A204.1 (cell line): ENCODE measurements at regions not wholly inside any gene's neighbourhood (a gene's known extent, or its start where the extent isn't known, plus 50 kb on each side); places are given as distances from the start of the nearest gene placed in this dataset.
"Not testable (repeated sequence)": the region's sequence is repeated elsewhere in the genome, so short reads cannot be mapped to it uniquely, and the experiment has no call there.

Experiments used
- FAIRE-seq: peaks from 2 replicates; lab custom pipeline; 2012; peaks lifted over from hg19 to GRCh38; lab: Jason Lieb, UNC

DNA sequence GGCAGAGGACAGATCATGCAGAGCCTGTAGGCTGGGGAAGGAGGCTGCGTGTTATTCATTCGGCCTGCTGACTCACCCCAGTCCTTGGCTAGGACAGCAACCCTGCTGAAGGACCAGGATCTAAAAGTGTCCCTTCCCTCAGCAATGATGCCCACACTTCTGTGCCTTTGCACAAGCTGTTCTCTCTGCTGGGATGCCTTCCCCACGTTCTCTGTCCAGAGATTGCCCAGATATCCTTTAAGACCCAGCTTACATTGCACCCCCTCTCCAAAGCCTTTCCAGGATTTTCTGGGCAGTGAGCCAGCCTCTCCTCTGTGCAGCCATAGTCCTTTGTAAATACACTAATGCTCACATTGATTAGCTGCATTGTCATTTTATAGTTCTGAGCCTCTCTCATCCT is 99.3 kb upstream of the CHD6 start:
- FAIRE-seq, result no peak

DNA sequence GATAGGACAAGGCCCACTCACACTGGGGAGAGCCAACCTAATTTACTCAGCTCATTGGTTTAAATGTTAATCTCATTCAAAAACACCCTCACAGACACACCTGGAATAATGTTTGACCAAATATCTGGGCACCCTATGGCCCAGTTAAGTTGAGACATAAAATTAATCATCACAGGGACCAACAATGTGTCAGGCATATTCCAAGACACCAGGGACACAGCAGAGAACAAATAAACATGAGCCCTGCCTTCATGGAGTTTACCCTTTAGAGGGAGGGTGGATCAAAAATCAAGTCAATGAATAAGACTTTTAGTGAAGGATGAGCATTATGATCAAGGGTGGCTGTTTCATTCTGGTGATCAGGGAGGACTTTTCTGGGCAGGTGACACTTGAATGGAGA is 98.7 kb upstream of the CHD6 start:
- FAIRE-seq, result no peak

DNA sequence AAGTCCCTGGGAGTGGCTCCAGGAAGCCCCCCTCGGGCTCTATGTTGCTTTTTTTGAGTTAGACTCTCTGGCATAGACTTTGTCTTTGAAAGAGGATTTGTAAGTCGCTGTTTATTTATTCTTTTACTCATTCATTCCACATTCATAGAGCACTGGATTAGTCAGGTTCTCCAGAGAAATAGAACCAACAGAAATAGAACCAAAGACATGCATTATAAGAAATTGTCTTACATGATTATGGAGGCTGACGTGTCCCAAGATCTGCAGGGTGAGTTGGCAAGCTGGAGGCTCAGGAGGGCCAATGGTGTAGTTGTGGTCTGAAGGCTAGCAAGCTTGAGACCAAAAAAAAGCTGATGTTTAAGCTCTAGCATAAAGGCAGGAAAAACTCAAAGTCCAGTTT is 98.3 kb upstream of the CHD6 start:
- FAIRE-seq, result no peak

DNA sequence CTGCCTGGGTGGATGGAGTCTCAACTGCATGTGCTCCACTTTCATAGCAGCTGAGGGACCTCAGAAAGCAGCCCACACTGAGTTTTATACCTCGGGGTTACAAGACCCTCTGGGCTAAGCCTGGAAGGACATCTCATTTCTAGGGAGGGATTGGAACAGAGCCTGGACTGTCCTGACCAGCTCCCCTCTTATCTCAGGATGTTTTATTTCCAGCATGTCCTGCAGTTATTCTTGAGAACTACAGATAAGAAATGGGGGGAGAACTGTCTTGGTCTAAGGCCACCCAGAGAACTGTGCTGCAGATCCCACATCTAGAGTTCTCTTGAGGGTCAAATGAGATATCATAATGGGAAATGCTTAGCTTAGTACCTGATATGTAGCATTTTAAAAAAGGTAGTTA is 97.3 kb upstream of the CHD6 start:
- no peak for FAIRE-seq

DNA sequence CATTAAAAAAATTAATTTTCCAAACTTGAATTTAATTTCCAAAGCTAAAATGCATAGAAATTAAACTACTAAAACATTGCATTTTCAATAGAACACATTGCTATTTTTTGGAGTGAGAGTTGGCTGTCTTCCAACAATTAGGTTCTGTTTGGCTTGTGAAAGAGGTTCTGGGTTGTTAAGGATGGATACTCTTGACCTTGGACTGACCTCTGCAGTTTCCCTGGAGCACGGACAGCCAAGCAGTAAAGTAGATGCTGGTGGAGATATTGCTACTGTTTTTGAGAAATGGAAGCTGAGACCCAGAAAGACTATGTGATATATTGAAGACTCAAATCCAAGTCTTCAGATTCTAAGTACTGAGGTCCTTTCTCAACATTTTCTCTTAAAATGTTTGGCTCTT is 95.9 kb upstream of the CHD6 start:
- no peak for FAIRE-seq

DNA sequence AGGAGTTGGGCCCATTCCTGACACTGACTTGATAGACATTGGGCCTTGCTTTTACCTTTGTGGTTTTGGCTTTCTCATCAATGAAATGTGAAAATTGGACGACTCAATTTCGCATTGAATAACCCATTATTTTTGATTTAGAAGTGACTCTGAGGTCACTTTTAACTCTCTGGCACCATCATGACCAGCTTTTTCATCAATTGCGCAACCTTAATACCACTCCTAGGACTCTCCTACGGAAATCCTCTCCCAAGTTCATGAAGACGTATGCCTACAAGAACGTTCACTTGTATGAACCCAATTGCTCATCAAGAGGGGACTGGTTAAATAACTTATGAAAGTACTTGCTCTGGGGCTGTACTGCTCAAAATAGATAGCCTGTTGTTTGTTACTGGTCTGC is 86.7 kb upstream of the CHD6 start:
- FAIRE-seq, result no peak

DNA sequence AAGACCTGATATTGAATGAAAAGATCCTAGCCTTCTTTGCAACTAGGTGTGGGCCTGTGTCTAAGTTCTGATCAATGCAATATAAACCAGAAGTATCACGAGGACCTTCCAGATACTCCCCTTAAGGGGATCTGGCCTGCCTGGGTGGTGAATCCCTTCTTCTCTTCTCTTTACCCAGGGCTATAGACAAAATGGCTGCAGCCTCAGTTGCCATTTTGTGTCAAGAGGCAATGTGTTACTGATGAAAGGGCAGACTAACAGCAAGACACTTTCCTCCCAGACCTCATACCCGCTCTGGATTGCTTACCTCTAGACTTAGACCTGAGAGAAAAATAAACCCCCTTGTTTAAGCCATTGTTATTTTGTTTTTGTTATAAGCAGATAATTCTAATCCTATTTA is 84.5 kb upstream of the CHD6 start:
- FAIRE-seq, result no peak

DNA sequence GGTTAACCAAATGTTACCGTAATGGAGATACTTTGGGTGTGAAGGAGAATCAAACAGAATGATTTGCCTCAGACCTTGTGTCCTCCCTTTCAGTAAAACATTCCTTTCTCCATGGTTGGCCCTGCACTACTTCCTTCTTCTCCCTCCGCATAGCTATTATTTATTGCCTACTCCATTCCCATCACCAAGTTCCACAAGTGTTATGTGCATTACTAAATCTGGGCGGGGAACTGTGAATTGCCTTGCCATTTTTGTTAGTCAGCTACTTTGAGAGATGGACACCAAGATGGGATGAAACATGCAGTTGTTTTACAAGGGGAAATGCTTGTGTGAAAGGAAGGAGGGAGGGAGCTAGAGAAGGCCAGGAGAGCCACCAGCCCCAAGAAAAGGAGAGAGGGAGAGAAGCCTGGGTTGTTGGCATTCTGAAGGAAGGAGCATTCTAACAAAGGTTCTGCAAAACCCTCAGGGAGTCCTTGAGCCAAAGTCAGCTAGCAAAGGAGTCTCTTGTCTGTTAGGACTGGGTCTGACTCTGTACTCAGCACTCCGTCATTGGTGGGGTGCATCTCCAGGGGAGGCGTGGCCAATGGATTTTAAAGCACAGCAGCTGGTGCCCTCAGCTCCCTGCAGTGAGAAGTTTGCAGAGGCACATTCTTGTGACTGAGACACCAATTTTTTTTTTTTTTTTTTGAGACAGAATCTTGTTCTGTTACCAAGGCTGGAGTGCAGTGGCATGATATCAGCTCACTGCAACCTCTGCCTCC is 83.6 kb upstream of the CHD6 start:
- FAIRE-seq, result no peak

DNA sequence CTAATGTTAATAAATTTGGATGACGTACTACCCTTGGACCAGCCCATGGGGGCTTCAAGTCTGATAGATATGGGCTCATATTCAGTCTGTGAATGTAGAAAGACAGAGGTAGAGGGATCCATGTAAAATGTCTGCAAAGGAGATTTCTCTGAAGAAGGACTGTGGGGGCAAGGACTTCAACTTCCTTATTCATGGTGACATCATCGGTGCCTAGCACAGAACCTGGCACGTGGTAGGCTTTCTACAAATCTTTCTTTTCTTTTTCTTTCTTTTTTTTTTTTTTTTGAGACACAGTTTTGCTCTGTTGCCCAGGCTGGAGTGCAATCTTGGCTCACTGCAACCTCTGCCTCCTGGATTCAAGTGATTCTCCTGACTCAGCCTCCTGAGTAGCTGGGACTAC is 81.5 kb upstream of the CHD6 start:
- FAIRE-seq, result not testable (repeated sequence)

DNA sequence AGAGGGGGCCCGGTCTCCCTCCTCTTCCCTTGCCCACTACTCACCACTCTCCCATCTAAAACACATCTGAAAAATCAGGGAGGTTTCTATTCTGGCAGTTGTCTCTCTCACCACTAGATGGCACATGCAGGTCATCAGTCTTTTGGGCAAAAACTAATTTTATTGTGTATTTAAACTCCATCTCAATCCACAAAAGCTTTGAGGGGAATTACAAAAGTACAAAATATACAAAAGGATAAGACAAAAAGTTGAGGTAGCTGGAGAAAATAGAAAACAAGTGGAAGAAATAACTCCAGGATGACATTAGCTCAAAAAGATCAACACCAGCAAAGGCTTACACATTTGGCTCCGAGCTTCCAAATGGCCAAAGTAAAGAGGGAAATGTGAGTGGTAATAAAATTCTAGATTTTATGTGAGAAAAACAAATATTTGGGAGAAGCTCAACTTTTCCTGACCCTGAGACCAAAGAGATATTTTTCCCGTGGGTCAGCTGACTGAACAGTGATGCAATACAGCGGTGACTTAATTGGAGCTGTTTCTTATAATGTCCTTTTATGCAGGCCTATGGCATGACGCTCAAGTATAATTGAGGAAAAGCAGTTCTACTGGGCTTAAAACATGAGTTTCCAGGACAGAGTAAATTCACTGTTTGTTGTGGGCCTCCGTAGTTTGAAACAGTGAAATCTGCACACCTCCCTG is 79.8 kb upstream of the CHD6 start:
- peak; percentile 47 for FAIRE-seq

DNA sequence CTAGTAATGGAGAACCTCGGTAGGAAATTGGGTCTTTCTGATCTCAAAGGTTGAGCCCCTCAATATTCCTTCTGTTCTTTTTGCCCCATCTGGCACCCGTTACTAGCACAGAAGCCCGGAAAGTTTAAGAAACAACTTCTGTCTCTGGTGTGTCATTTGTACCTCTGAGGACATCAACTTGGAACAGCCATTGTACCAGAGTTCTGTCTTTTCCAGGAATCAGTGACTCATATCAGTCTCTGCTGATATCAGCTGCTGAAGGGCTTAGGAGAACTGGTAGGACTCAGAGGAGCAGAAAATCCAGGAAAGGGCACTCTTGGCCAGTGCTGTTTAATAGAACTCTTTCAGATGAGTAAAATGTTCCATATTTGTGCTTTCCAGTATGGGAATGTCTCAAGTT is 78.3 kb upstream of the CHD6 start:
- no peak for FAIRE-seq

DNA sequence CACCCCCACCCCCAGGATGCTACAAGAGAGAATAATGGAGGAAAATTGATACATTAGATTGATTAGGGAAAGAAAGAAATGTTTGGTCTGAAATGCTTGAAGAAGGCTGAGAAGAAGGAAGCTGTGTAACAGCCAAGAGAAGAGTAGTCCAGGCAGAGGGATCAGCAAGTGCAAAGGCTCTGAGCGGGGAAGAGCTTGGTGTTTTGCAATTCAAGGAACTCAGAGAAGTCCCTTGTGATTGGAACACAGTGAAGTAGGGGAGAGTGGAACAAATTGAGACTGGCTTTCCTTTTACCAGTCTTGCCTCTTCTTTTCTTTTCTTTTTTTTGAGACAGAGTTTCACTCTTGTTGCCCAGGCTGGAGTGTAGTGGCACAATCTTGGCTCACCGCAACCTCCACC is 76.6 kb upstream of the CHD6 start:
- no peak for FAIRE-seq

DNA sequence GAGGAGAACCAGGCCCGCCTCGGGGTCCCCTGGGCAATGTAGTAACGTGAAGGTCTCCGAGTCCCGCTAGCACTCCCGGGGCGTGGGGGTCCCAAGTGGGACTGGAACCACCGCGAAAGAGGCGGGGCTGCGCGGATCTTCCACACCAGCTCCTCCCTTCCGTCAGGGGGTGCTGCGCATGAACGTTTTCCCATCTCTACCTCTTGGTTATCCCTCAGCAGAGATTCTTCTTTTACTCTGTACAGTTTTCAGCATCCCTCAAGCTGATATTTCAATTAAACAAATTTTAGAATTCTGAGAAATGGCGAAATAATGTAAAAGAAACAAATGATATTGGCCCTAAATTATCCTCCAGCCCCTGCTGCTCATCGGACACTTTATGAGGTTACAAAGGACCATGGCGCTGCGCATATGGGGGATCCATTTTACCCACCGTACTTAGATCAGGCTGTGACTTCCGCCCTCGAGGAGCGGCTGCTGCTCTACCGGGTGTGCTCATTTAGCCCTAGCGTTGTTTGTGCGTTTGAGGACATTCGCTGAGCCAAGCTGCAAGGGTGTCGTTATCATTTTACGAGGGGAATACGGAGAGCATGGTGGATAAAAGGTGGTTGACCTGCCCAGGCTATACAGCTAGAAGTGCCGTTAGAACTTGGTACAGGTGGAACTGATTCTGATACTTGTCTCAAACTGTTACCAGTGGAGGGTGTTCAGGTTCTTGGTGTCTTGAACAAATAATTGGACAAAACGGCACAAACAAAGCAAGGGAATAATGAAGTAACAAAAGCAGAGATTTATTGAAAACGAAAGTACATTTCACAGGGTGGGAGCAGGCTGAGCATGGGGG is 75.2 kb upstream of the CHD6 start:
- FAIRE-seq, result no peak

DNA sequence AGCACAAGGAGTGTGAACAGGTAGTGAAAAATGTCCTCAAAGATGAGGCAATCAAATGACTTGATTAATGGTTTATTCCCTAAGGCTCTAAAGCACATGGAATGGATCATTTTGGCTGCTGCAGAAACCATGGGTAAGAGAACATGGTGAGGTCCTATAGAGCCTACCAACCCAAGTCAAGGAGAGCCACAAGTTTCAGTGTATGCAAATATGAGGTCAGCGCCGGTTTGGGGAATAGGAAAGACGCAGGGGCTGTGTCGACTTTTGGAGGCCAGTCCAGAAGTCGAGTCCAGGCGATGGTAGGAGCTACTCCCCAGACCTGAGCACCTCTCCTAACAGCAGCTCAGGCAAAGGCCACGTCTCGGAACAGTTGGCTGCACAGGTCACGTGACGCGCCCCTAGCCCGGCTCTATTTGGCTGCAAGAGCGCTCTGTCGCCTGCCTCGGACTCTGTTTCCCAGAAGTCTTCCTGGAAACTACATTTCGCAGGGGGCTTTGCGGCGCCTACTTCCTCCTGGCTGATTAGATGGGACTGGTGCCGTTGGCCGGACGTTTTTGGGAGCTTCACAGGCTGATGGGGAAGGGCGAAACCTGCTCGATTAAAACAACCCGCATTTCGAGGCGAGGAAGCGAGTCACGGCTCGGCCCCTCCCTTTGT is 74.4 kb upstream of the CHD6 start:
- no peak for FAIRE-seq

DNA sequence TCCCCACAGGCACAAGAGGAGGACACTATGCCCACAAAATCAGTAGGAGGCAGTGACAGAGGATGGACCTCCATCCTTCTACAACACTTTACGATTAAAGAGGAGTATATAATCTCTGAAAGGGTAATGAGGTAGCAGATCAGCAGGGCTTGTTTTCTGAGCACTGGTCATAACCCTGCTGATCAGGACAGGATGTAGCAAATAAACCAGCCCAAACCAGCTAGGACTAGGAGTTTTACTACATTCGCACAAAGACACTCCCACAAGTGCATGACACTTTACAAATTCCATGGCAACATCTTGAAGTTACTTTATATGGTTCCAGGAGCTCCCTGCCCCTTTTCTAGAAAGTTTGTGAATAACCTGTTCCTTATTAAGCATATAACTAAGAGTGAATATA is 73.3 kb upstream of the CHD6 start:
- FAIRE-seq, result no peak

DNA sequence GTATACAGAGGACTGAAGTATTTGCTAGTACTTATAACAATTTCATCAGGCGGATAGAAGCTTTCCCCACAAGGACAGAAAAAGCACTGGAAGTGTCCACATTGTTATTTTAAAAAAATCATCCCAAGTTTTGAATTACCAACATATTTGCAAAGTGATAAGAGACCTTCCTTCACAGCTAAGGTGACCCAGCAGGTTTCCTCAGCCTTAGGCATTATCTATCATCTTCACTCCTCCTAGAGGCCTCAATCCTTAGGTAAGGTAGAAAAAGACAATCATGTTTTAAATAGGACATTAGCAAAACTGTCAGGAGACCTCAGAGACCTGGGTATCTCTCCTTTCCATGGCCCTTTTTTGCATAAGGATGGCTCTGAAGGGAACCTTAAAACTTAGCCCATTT is 72.5 kb upstream of the CHD6 start:
- no peak for FAIRE-seq

DNA sequence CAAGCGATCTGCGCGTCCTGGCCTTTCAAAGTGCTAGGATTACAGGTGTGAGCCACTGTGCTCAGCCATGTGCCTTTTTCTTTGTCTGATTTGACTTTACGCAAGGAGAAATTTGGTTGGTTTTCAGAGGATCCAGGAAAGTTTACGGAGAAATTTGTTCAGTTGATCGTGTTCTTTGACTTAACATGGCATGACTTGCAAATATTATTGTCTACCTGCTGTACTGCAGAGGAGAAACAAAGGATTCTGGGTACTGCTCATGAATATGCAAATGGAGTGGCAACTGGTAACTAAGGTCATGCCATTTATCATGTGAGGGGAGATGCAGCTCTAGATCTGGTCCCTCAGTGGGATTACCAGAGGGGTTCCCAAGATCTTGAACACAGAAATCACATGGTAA is 68.8 kb upstream of the CHD6 start:
- no peak for FAIRE-seq

DNA sequence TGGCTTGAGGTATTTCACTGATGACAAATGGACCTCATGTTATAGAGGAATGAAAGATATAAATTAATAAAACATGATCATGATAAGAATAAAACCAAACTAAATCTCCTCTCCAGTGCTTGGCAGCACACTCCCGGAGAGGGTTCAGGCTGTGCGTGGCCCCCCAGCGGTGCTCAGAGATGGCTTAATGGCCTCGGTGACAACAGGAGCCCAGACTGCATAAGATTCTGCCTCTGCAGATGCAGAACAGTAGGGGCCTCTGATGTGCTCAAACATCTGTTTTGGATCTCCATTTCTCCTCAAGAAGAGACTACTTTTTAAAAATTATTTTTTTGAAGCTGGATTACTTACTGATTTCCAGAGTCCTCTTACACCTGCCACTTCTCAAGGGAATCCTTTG is 67.0 kb upstream of the CHD6 start:
- not testable (repeated sequence) for FAIRE-seq

DNA sequence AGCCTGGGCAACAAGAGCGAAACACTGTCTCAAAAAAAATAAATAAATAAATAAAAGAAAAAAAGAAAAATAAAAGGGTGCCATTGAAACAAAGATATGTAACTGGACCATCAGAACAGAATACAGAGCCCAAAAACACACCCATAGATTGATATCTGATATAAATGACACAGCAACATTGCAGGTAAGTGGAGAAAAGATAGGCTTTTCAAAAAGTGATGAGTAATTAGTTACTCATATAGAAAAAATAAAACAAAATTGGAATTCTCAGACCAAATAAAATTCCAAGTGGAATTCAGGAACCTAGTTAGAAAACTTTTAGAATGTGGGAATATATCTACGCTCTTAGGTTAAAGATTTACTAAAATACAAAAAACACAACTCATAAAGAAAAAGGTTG is 60.6 kb upstream of the CHD6 start:
- no peak for FAIRE-seq

DNA sequence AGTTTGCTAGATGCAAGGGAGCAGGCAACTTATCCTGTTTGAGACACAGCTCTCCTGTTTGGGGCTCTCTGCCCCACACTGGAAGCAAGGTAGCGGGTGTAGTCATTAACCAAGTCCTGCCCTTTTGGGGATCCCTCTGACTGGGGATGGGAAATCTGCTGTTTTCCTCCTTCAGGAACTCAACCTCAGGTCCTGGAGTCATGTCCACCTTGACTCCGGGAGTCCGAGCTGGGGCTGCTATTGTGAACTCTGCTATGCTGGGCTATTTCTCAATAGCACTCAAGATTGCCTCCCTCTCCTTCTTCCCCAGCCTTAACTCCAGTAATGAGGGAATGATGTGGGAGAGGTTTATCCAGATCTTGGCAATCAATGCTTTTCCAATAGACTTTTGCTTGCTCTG is 54.1 kb upstream of the CHD6 start:
- no peak for FAIRE-seq

DNA sequence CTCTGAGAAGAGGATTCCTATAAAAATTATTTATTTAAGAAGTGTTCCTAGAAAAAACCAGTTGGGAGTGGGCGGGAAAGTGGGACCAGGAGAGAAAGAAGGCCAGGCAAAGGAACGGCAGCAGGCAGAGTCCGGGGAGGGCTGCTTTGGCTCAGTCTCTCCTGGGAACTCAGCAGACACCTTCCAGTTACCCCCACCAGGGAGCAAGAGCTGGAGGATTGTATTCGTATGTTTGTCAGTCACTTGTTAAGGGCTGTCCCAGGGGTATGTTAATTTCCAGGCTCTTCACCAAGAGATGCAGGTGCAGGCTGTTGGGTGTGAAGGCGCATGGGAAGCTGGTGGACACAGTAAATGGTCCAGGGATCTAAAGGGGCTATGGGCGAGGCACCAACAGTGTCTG is 53.0 kb upstream of the CHD6 start:
- no peak for FAIRE-seq

DNA sequence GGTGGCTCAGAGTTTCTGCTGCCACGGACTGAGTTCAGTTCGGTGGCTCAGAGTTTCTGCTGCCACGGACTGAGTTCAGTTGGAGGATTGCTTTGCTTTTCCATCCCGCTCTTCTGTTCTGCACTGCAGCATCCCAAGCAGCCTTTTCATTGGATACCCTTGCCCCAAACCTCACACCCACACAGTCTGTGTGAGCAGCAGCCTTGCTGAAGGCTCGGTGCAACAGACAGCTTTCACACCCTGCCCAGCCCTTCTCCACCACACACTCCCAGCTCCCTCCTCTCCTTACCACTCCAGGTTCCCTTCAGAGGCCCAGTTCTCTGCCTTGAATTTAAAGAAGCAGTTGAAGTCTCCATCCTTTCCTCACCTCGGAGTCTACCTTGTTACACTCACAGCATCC is 52.5 kb upstream of the CHD6 start:
- no peak for FAIRE-seq

DNA sequence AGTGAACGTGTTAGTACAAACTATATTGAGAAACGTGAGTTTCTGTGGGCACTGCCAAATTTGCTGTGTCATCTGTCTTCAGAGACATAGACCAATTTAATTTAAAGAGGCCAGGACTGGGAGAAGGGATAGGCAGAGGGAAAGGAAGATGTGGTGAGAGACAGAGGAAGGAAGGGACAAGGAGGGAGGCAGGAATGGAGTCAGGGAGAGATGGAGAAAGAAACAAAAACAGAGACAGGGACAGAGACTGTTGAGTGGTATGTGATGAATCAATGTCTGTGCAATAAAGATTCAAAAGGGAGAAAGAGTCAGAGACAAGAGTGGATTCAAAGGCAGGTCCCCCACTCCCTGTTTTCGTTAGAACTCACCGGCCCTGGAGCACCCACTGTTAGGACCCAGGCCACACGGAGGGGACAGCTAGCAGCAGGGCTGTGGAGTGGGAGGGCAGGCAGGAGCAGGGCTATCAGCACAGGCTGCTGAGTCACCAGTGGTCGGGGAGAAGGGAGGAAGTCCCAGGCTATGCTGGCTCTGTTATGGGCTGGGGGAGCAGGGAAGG is 51.6 kb upstream of the CHD6 start:
- FAIRE-seq, result no peak
